Nephron progenitor cell (in vitro differentiated cells): ENCODE measurements at regions not wholly inside any gene's neighbourhood (a gene's known extent, or its start where the extent isn't known, plus 50 kb on each side); places are given as distances from the start of the nearest gene placed in this dataset.

Source experiments
- DNase-seq: peaks from one replicate; pipeline ENCODE4 v3.0.0; 2021
- H3K27ac Mint-ChIP-seq: 2 replicates; pipeline ENCODE4 v1.8.0; 2021; ENCODE audit warnings: mild to moderate bottlenecking, moderate library complexity, mixed read lengths
- H3K27me3 Mint-ChIP-seq: 2 replicates; pipeline ENCODE4 v1.8.0; 2021; ENCODE audit warnings: mild to moderate bottlenecking, low read depth, mixed read lengths; ENCODE audit not compliant: poor library complexity
- H3K36me3 Mint-ChIP-seq: 2 replicates; pipeline ENCODE4 v1.8.0; 2021; ENCODE audit warnings: low read depth, mixed read lengths
- H3K4me1 Mint-ChIP-seq: 2 replicates; pipeline ENCODE4 v1.8.0; 2021; ENCODE audit warnings: mixed read lengths
- H3K4me3 Mint-ChIP-seq: 2 replicates; pipeline ENCODE4 v1.8.0; 2021; ENCODE audit warnings: mild to moderate bottlenecking, moderate library complexity, mixed read lengths
- H3K9me3 Mint-ChIP-seq: 2 replicates; pipeline ENCODE4 v1.8.0; 2021; ENCODE audit warnings: mild to moderate bottlenecking, moderate library complexity, mixed read lengths
- TF ChIP-seq, protein P1 (sequence below): fragments of 200-600 bp; sonication (generic); IDR thresholded peaks from 2 replicates; pipeline ENCODE4 v1.5.0; 2021; ENCODE audit warnings: antibody characterized with exemption

DNA sequence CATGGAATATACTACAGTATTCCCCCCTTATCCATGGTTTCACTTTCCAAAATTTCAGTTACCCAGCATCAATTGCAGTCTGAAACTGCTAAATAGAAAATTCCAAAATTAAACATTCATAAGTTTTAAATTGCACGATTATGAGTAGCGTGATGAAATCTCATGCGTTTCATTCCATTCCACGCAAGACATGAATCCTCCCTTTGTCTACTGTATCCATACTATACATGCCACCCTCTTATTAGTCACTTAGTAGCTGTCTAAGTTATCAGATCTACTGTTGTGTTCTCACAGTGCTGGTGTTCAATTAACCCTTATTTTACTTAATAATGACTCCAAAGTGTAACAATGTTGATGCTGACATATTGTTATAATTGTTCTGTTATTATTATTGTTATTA is 261.2 kb upstream of the NDST4 start:
- H3K4me3 Mint-ChIP-seq: no peak overlapping the region
- H3K27ac Mint-ChIP-seq: no peak overlapping the region
- H3K27me3 Mint-ChIP-seq: no peaks in the 10 kb centered on the region
- H3K36me3 Mint-ChIP-seq: no peaks in the 10 kb centered on the region
- H3K4me1 Mint-ChIP-seq: no peaks in the 10 kb centered on the region
- no peaks in the 10 kb centered on the region for H3K9me3 Mint-ChIP-seq
- TF ChIP-seq, protein P1, sequence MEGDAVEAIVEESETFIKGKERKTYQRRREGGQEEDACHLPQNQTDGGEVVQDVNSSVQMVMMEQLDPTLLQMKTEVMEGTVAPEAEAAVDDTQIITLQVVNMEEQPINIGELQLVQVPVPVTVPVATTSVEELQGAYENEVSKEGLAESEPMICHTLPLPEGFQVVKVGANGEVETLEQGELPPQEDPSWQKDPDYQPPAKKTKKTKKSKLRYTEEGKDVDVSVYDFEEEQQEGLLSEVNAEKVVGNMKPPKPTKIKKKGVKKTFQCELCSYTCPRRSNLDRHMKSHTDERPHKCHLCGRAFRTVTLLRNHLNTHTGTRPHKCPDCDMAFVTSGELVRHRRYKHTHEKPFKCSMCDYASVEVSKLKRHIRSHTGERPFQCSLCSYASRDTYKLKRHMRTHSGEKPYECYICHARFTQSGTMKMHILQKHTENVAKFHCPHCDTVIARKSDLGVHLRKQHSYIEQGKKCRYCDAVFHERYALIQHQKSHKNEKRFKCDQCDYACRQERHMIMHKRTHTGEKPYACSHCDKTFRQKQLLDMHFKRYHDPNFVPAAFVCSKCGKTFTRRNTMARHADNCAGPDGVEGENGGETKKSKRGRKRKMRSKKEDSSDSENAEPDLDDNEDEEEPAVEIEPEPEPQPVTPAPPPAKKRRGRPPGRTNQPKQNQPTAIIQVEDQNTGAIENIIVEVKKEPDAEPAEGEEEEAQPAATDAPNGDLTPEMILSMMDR: no peak
- no peak for DNase-seq

DNA sequence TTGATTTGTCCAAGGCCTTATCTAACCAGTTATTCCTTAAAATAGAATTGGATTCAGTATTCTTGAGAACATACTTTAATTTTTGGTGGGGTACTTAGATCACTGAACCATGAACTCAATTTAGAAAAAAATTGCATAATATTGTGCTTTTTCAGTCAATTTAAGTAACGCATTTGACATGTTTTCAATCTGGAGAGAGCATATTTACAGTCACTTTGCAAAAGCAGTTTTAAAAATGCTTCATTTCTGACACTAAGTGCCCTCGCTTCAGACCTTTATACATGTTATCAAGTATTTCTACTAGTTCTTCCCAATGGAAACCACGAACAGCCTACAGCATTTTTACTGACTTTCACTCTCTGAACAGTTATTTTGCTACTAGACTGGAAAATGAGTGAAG is 257.1 kb upstream of the NDST4 start:
- Mint-ChIP-seq H3K9me3 (no peaks in the 10 kb centered on the region), H3K4me1 (no peaks in the 10 kb centered on the region), H3K27ac (no peak overlapping the region), H3K4me3 (no peak overlapping the region), H3K27me3 (no peaks in the 10 kb centered on the region), H3K36me3 (no peaks in the 10 kb centered on the region)
- TF ChIP-seq, protein P1: no peak
- DNase-seq: no peak

DNA sequence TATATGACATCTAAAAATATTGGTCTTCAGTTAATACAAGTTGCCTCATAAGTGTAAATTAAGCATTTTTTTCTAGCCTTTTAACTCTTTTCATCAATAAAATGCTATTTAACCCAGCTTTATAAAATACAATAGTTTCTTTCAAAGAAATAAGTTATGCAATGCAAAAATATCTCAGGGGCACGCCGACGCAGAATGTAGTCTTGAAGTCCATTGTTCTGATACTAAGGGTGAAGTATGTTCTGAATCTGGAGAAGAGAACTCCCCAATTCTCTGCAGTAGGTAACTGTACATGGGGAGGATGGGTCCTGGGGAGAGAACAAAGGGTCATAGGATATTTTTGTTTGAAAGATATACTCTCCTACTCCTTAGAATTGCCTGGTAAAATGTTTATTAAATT is 256.6 kb upstream of the NDST4 start:
- TF ChIP-seq, protein P1: no peak
- H3K4me1 Mint-ChIP-seq: no peaks in the 10 kb centered on the region
- no peaks in the 10 kb centered on the region for H3K27me3 Mint-ChIP-seq
- H3K4me3 Mint-ChIP-seq: no peak overlapping the region
- no peak for DNase-seq
- no peaks in the 10 kb centered on the region for H3K9me3 Mint-ChIP-seq
- H3K27ac Mint-ChIP-seq: no peak overlapping the region
- H3K36me3 Mint-ChIP-seq: no peaks in the 10 kb centered on the region

DNA sequence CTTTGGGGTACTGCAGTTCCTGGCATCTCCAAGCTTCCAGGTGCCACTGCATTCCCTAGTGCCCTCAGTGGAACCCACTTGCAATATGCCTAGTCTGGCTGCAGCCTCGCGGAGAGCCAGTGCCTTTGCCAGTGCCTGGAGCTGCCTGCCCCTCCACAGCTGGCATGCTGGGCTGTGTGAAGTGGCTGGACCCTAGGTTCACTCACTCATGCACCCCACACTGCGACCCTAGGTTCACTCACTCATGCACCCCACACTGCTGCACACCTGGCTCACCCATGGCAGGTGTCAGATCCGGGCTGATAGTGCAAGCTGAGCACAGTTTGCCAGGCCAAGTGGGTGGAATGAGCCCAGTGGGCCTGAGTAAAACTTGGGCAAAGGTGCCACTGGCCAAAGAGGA is 253.0 kb upstream of the NDST4 start:
- Mint-ChIP-seq H3K27me3 (no peaks in the 10 kb centered on the region), H3K4me1 (no peaks in the 10 kb centered on the region), H3K4me3 (no peak overlapping the region), H3K9me3 (no peaks in the 10 kb centered on the region), H3K27ac (no peak overlapping the region), H3K36me3 (no peaks in the 10 kb centered on the region)
- DNase-seq: no peak
- TF ChIP-seq, protein P1: no peak

DNA sequence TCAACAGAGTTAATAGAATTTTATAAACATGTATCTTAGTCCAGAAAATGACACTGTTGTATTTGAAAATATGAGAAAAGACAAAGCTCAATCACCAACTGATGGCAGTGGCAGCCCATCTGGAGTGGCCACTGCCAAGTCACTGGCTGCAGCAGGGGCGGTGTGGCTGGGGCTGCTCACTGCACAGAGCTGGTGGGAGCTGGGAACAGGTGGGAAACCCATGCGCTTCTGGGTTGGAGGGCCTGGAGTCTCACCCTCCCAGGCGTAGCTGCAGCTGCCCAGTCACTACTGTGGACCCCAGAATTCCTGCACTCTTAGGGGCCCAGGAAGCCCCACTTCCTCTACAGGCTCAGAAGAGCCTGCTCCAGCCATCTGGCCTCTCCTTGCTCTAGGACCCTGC is 251.8 kb upstream of the NDST4 start:
- Mint-ChIP-seq H3K4me1 (peaks cover 4% of the 10 kb centered on the region), H3K9me3 (no peaks in the 10 kb centered on the region), H3K27me3 (no peaks in the 10 kb centered on the region), H3K4me3 (no peak overlapping the region), H3K36me3 (no peaks in the 10 kb centered on the region), H3K27ac (no peak overlapping the region)
- TF ChIP-seq, protein P1: no peak
- no peak for DNase-seq

DNA sequence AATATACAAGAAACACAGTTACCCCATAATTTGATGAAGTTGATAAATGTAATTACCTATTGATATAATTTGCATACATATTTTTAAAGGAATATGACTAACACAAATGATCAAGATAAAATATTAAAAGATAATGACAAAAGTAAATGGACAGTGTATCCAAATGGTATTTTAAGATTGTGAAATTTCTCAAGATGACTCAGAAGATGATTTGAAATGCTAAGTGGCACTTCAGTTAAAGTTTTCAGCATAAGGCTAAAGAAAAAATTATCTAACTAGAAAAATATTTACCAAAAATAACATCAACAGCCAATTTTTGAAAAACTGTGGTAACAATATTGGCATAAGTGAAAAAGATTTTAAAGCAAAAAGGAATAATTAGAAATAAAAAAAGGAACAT is 248.4 kb upstream of the NDST4 start:
- no peak for DNase-seq
- H3K4me1 Mint-ChIP-seq: peaks cover 4% of the 10 kb centered on the region
- H3K27me3 Mint-ChIP-seq: no peaks in the 10 kb centered on the region
- H3K9me3 Mint-ChIP-seq: no peaks in the 10 kb centered on the region
- no peak overlapping the region for H3K4me3 Mint-ChIP-seq
- H3K36me3 Mint-ChIP-seq: no peaks in the 10 kb centered on the region
- no peak overlapping the region for H3K27ac Mint-ChIP-seq
- TF ChIP-seq, protein P1: no peak
